Ovary (tissue), 7 donors: ENCODE measurements at regions not wholly inside any gene's neighbourhood (a gene's known extent, or its start where the extent isn't known, plus 50 kb on each side); places are given as distances from the start of the nearest gene placed in this dataset.

Experiments
- DNase-seq, 5 donors: peaks; one replicate each; pipeline ENCODE4 v3.0.0-alpha.2; 2019 to 2020
- H3K27ac ChIP-seq, 2 donors: fragments of 200-600 bp; one replicate each; pipeline versions ENCODE4 v1.5.1 to v1.8.0; 2019 to 2022
- H3K27me3 ChIP-seq: fragments of 200-600 bp; one replicate; pipeline ENCODE4 v1.8.0; 2022
- H3K36me3 ChIP-seq: fragments of 200-600 bp; sonication (generic); one replicate; pipeline ENCODE4 v1.5.1; 2019
- H3K4me1 ChIP-seq: one replicate; pipeline ENCODE4 v1.8.1; 2013; ENCODE audit warnings: mild to moderate bottlenecking, moderate library complexity; ENCODE audit not compliant: insufficient read depth
- H3K4me3 ChIP-seq: fragments of 200-600 bp; sonication (generic); one replicate; pipeline ENCODE4 v1.5.1; 2017
- H3K9me3 ChIP-seq, 2 donors: fragments of 200-600 bp in 1 of 2; sonication (generic) in 1 of 2; one replicate each; pipeline versions ENCODE4 v1.5.1 to v1.8.1; 2013 to 2019; ENCODE audit warnings: mild to moderate bottlenecking in 1 of 2, moderate library complexity in 1 of 2
- EP300 ChIP-seq: sonication (generic); formaldehyde crosslinking; IDR thresholded peaks from one replicate; pipeline ENCODE4 v1.6.1; 2017; ENCODE audit warnings: antibody characterized with exemption
- POLR2A ChIP-seq: fragments of 450-650 bp; IDR thresholded peaks from one replicate; pipeline ENCODE4 v1.6.1; 2017; ENCODE audit warnings: antibody characterized with exemption, mild to moderate bottlenecking, moderate library complexity
- WGBS, 3 donors: extraction: QIAGEN DNeasy Blood & Tissue Kit in 1 of 3; methylation state at CpG; one replicate each; pipeline versions ENCODE4 v1.1.5 to v1.1.7; 2013 to 2017; 5-methylcytosine and 5-hydroxymethylcytosine counted together
- intact Hi-C, 4 donors: fragments of 100-400 bp; cut with DNase I; formaldehyde crosslinking; loops; one replicate each; pipeline versions ENCODE4 v1.11.0 to v1.15.1; 2022 to 2023
- TF ChIP-seq, protein P1 (sequence below), 3 donors: fragments of 450-650 bp in 2 of 3; fragments of 200-600 bp in 1 of 3; IDR thresholded peaks; one replicate each; pipeline versions ENCODE4 v1.5.1 to v1.8.0; 2016 to 2022; ENCODE audit warnings: antibody characterized with exemption in 3 of 3, mild to moderate bottlenecking in 1 of 3
- donor health status: DM: no; HTN: no; CAD: no; lungs with moderate emphysema.
- donor health status: DM: no; HTN: no; CAD: no.
- donor health status: Bipolar disorder and iron deficiency.
- donor health status: DM: no; HTN: no; CAD: no.
- donor health status: DM: yes; HTN: yes; CAD: no.

- no peaks in the 10 kb centered on the region for H3K36me3 ChIP-seq
- no peak for DNase-seq
- H3K27ac ChIP-seq: no peak overlapping the region
- H3K4me1 ChIP-seq: no peaks in the 10 kb centered on the region
- no peaks in the 10 kb centered on the region for H3K27me3 ChIP-seq
- H3K4me3 ChIP-seq: no peak overlapping the region
- intact Hi-C loops: no loop called here
- no peak for TF ChIP-seq EP300
- TF ChIP-seq, protein P1, sequence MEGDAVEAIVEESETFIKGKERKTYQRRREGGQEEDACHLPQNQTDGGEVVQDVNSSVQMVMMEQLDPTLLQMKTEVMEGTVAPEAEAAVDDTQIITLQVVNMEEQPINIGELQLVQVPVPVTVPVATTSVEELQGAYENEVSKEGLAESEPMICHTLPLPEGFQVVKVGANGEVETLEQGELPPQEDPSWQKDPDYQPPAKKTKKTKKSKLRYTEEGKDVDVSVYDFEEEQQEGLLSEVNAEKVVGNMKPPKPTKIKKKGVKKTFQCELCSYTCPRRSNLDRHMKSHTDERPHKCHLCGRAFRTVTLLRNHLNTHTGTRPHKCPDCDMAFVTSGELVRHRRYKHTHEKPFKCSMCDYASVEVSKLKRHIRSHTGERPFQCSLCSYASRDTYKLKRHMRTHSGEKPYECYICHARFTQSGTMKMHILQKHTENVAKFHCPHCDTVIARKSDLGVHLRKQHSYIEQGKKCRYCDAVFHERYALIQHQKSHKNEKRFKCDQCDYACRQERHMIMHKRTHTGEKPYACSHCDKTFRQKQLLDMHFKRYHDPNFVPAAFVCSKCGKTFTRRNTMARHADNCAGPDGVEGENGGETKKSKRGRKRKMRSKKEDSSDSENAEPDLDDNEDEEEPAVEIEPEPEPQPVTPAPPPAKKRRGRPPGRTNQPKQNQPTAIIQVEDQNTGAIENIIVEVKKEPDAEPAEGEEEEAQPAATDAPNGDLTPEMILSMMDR (IDR thresholded peaks at IDR 0.05): no peak
- TF ChIP-seq POLR2A: no peak
- no peaks in the 10 kb centered on the region for H3K9me3 ChIP-seq
Measured at GRCh38 chr2:186024921-186025320, 286.3 kb downstream of the FSIP2 start.

GRCh38 chr2:186027922-186028321 lies 289.3 kb downstream of the FSIP2 start:
- Histone ChIP-seq H3K9me3 (no peaks in the 10 kb centered on the region), H3K4me1 (no peaks in the 10 kb centered on the region), H3K4me3 (no peak overlapping the region), H3K27ac (no peak overlapping the region), H3K27me3 (no peaks in the 10 kb centered on the region), H3K36me3 (no peaks in the 10 kb centered on the region)
- no peak for TF ChIP-seq EP300
- TF ChIP-seq POLR2A: no peak
- TF ChIP-seq, protein P1 (IDR thresholded peaks at IDR 0.05): no peak
- intact Hi-C loops: no loop called here
- WGBS, 3 donors: 83 to 94% (median 91%) methylated on average over 2 of the region's 2 CpGs
- DNase-seq: no peak

- intact Hi-C loops: no loop called here
- no peaks in the 10 kb centered on the region for H3K27me3 ChIP-seq
- WGBS, 3 donors: 93 to 98% (median 97%) methylated on average over 1 of the region's 1 CpG
- no peaks in the 10 kb centered on the region for H3K4me1 ChIP-seq
- no peak for DNase-seq
- no peaks in the 10 kb centered on the region for H3K9me3 ChIP-seq
- H3K27ac ChIP-seq: no peak overlapping the region
- no peaks in the 10 kb centered on the region for H3K36me3 ChIP-seq
- H3K4me3 ChIP-seq: no peak overlapping the region
- TF ChIP-seq, protein P1 (IDR thresholded peaks at IDR 0.05): no peak
- no peak for TF ChIP-seq EP300
- no peak for TF ChIP-seq POLR2A
Measured at GRCh38 chr2:186031229-186031628, 292.6 kb downstream of the FSIP2 start.

- no peak overlapping the region for H3K27ac ChIP-seq
Measured at GRCh38 chr2:186032102-186032738, 293.6 kb downstream of the FSIP2 start.

More at GRCh38 chr2:186032102-186032738, 293.6 kb downstream of the FSIP2 start:
- Histone ChIP-seq H3K9me3 (no peaks in the 10 kb centered on the region), H3K4me3 (no peak overlapping the region), H3K36me3 (no peaks in the 10 kb centered on the region), H3K27me3 (no peaks in the 10 kb centered on the region), H3K4me1 (no peaks in the 10 kb centered on the region)
- 92 to 95% (median 93%) methylated on average over 2 of the region's 2 CpGs for WGBS, 3 donors
- no peak for TF ChIP-seq POLR2A
- TF ChIP-seq EP300: no peak
- TF ChIP-seq, protein P1 (IDR thresholded peaks at IDR 0.05): no peak
- intact Hi-C loops: no loop called here
- DNase-seq: no peak
